Lower lobe of right lung (tissue), 2 donors: ENCODE measurements at regions not wholly inside any gene's neighbourhood (a gene's known extent, or its start where the extent isn't known, plus 50 kb on each side); places are given as distances from the start of the nearest gene placed in this dataset.

Source experiments
- ATAC-seq, 2 donors: fragments of 200-7000 bp; cut with Tn5 transposase; one replicate each; pipeline ENCODE4 v1.9.1; 2020 to 2022; ENCODE audit warnings: mild to moderate bottlenecking in 2 of 2, moderate library complexity in 2 of 2
- DNase-seq: peaks from one replicate; pipeline ENCODE4 v3.0.0-alpha.2; 2020
- H3K27ac ChIP-seq: fragments of 200-600 bp; one replicate; pipeline ENCODE4 v1.8.0; 2022
- H3K27me3 ChIP-seq: fragments of 200-600 bp; one replicate; pipeline ENCODE4 v1.8.0; 2022; ENCODE audit warnings: low read depth
- H3K36me3 ChIP-seq: fragments of 200-600 bp; one replicate; pipeline ENCODE4 v1.8.0; 2022; ENCODE audit warnings: mild to moderate bottlenecking
- H3K4me1 ChIP-seq: fragments of 200-600 bp; one replicate; pipeline ENCODE4 v1.8.0; 2022
- H3K4me3 ChIP-seq: fragments of 200-600 bp; one replicate; pipeline ENCODE4 v1.8.0; 2022; ENCODE audit warnings: mild to moderate bottlenecking
- H3K9me3 ChIP-seq: fragments of 200-600 bp; one replicate; pipeline ENCODE4 v1.8.0; 2022
- CTCF ChIP-seq: fragments of 200-600 bp; IDR thresholded peaks from one replicate; pipeline ENCODE4 v1.8.0; 2022; ENCODE audit warnings: antibody characterized with exemption, mild to moderate bottlenecking
- intact Hi-C: fragments of 100-400 bp; cut with DNase I; formaldehyde crosslinking; loops from one replicate; pipeline ENCODE4 v1.11.0; 2022
- donor health status: DM: no; HTN: yes; CAD: no; lungs with severe emphysema.

DNA sequence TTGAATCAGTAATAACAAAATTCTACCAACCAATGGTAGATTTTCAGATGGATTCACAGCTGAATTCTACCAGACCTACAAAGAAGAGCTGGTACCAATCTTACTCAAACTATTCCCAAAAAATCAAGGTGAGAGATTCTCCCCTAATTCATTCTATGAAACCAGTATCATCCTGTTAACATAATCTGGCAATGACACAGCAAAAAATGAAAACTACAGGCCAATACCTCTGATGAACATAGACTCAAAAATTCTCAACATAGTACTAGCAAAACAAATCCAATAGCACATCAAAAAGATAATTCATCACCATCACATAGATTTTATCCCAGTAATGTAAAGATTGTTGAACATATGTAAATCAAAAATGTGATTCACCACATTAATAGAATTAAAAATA is 234.4 kb upstream of the KIF2B start:
- ATAC-seq = no peak
- TF ChIP-seq CTCF = no peak
- H3K36me3 ChIP-seq = no peaks in the 10 kb centered on the region

DNA sequence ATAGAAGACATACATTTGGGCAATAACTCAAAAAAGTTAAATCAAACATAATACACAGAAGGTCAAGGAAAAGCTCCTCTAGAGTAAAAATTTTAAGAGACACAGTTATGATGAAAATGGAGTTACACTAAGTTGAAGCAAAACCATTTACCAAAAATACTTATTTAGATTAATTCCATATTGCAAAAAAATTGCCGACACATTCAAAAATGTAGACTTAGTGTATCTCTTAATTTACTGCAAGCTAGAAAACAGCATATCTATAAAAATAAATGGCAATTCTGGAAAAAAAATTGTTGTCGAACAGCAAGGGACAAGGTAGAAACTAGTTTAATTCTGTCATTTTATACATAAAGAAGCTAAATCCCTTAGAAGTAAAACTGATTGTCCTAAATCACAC is 248.7 kb upstream of the KIF2B start:
- no peaks in the 10 kb centered on the region for H3K36me3 ChIP-seq
- no peak overlapping the region for H3K27ac ChIP-seq
- DNase-seq (no peak), ATAC-seq (no peak)
- no peaks in the 10 kb centered on the region for H3K9me3 ChIP-seq
- no peak overlapping the region for H3K4me3 ChIP-seq
- no peaks in the 10 kb centered on the region for H3K27me3 ChIP-seq
- intact Hi-C loops = no loop called here
- TF ChIP-seq CTCF = no peak
- no peaks in the 10 kb centered on the region for H3K4me1 ChIP-seq

More for the DNA sequence above, 234.4 kb upstream of the KIF2B start:
- DNase-seq = no peak
- H3K27ac ChIP-seq = no peak overlapping the region
- intact Hi-C loops = no loop called here
- no peak overlapping the region for H3K4me3 ChIP-seq
- H3K9me3 ChIP-seq = no peaks in the 10 kb centered on the region
- H3K4me1 ChIP-seq = no peaks in the 10 kb centered on the region
- no peaks in the 10 kb centered on the region for H3K27me3 ChIP-seq

DNA sequence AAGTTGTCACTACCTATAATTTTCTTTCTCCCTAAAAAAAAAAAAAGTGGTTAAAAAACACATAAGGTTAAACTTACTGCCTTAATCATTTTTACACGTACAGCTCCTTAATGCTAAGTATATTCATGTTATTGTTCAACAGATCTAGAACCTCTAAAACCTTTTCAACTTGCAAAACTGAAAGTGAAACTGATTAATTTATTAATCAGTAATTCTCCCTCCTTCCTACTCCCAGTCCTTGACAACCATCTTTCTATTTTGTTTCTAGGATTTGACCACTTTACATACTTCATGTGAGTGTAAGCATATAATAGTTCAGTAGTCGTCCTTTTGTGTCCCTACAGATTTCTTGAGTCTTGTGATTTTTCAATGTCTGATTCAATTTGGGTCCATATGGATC is 251.4 kb upstream of the KIF2B start:
- no peak for TF ChIP-seq CTCF
- no peak for ATAC-seq
- no peak overlapping the region for H3K4me3 ChIP-seq

DNA sequence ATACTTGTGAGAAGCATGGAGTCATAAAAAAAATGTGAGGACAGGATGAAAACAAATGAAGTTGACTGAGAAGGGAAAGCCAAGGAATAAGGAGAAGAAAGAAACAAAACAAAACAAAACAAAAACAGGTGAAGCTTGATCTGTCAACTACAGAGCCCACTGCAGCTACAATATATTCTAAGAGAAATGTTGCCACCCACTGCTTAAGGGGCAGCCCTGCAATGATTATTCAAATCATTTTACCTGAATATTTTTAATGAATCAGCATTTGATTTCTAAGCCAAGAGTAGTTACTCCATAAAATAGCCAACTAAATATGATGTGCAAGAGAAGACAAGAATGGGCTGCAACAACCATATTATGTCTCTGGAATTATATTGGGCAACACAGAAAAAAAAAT is 252.0 kb upstream of the KIF2B start:
- TF ChIP-seq CTCF = no peak
- no peaks in the 10 kb centered on the region for H3K4me1 ChIP-seq
- intact Hi-C loops = no loop called here
- H3K9me3 ChIP-seq = no peaks in the 10 kb centered on the region
- no peaks in the 10 kb centered on the region for H3K36me3 ChIP-seq
- H3K4me3 ChIP-seq = no peak overlapping the region
- ATAC-seq (no peak), DNase-seq (no peak)
- no peaks in the 10 kb centered on the region for H3K27me3 ChIP-seq
- no peak overlapping the region for H3K27ac ChIP-seq

More for the DNA sequence above, 251.4 kb upstream of the KIF2B start:
- intact Hi-C loops = no loop called here
- no peaks in the 10 kb centered on the region for H3K36me3 ChIP-seq
- no peak overlapping the region for H3K27ac ChIP-seq
- H3K4me1 ChIP-seq = no peaks in the 10 kb centered on the region
- DNase-seq = no peak
- no peaks in the 10 kb centered on the region for H3K27me3 ChIP-seq
- H3K9me3 ChIP-seq = no peaks in the 10 kb centered on the region

GRCh38 chr17:53560953-53561352 is 261.8 kb upstream of the KIF2B start:
- Histone ChIP-seq H3K4me1 (no peaks in the 10 kb centered on the region), H3K36me3 (no peaks in the 10 kb centered on the region), H3K9me3 (no peaks in the 10 kb centered on the region), H3K27ac (no peak overlapping the region), H3K27me3 (no peaks in the 10 kb centered on the region), H3K4me3 (no peak overlapping the region)
- intact Hi-C loops = no loop called here
- ATAC-seq (no peak), DNase-seq (no peak)
- TF ChIP-seq CTCF = no peak

DNA sequence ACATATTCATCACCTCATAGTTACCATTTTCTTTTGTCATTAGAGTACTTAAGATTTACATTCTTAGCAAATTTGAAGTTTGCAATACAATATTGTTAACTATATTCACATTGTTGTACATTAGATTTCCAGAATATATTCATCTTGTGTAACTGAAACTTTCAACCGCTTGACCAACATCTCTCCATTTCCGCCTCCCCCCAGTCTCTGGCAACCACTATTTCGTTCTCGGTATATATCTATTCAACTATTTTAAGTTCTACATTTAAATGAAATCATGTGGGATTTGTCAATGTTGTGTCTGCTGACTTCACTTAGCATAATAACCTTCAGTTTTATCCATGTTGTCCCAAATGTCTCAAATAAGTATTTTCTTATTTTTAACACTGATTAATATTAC is 274.5 kb upstream of the KIF2B start:
- Histone ChIP-seq H3K4me1 (no peaks in the 10 kb centered on the region), H3K27me3 (no peaks in the 10 kb centered on the region), H3K36me3 (no peaks in the 10 kb centered on the region), H3K9me3 (no peaks in the 10 kb centered on the region), H3K27ac (no peak overlapping the region), H3K4me3 (no peak overlapping the region)
- no peak for TF ChIP-seq CTCF
- DNase-seq (no peak), ATAC-seq (no peak)
- intact Hi-C loops = no loop called here
